H1 (cell line): ENCODE measurements at regions not wholly inside any gene's neighbourhood (a gene's known extent, or its start where the extent isn't known, plus 50 kb on each side); places are given as distances from the start of the nearest gene placed in this dataset.

ENCODE experiments used
- CEBPB ChIP-seq: IDR thresholded peaks from 2 replicates; pipeline ENCODE4 v1.6.1; 2012; ENCODE audit warnings: low read depth, low read length
- CREB1 ChIP-seq: IDR thresholded peaks from 2 replicates; pipeline ENCODE4 v1.6.1; 2012; ENCODE audit warnings: inconsistent platforms
- GABPA ChIP-seq: IDR thresholded peaks from 2 replicates; pipeline ENCODE4 v1.6.1; 2011; ENCODE audit warnings: mild to moderate bottlenecking, low read length, moderate library complexity, borderline replicate concordance; ENCODE audit not compliant: insufficient read depth
- JUN ChIP-seq: IDR thresholded peaks from 2 replicates; pipeline ENCODE4 v1.6.1; 2011; ENCODE audit warnings: low read depth, mild to moderate bottlenecking, improper control_type of control experiment, low read length
- MAFK ChIP-seq: IDR thresholded peaks from 2 replicates; pipeline ENCODE4 v1.6.1; 2012; ENCODE audit warnings: low read depth, mild to moderate bottlenecking, improper control_type of control experiment, low read length
- NRF1 ChIP-seq: IDR thresholded peaks from 2 replicates; pipeline ENCODE4 v1.6.1; 2011; ENCODE audit warnings: mild to moderate bottlenecking, low read depth, low read length, improper control_type of control experiment
- POLR2A ChIP-seq, 2 experiments: IDR thresholded peaks; 1 replicate in 1 of 2; 2 replicates in 1 of 2; pipeline ENCODE4 v1.6.1; 2011; ENCODE audit warnings: low read depth in 2 of 2, low read length in 2 of 2, mild to moderate bottlenecking in 2 of 2; ENCODE audit errors: control extremely low read depth in 1 of 2
- POLR2AphosphoS5 ChIP-seq: IDR thresholded peaks from 2 replicates; pipeline ENCODE4 v1.6.1; 2011; ENCODE audit warnings: low read depth, low read length
- SRF ChIP-seq: IDR thresholded peaks from 2 replicates; pipeline ENCODE4 v1.6.1; 2011; ENCODE audit warnings: mild to moderate bottlenecking, low read depth, low read length, moderate library complexity
- TCF12 ChIP-seq: IDR thresholded peaks from 2 replicates; pipeline ENCODE4 v1.6.1; 2011; ENCODE audit warnings: low read depth, mild to moderate bottlenecking, low read length
- YY1 ChIP-seq: IDR thresholded peaks from 2 replicates; pipeline ENCODE4 v1.6.1; 2011; ENCODE audit warnings: low read depth, mild to moderate bottlenecking, low read length
- TF ChIP-seq, protein P1 (sequence below), 3 experiments: IDR thresholded peaks; 1 replicate in 2 of 3; 2 replicates in 1 of 3; pipeline versions ENCODE4 v1.5.1 to v1.6.1; 2011; ENCODE audit warnings: low read length in 3 of 3, mild to moderate bottlenecking in 3 of 3, inconsistent platforms in 2 of 3, low read depth in 1 of 3, moderate library complexity in 1 of 3; ENCODE audit not compliant: insufficient read depth in 1 of 3; ENCODE audit errors: control extremely low read depth in 1 of 3
- TF ChIP-seq, protein P2 (sequence below): IDR thresholded peaks from 2 replicates; pipeline ENCODE4 v1.6.1; 2011; ENCODE audit warnings: low read length, improper control_type of control experiment

DNA sequence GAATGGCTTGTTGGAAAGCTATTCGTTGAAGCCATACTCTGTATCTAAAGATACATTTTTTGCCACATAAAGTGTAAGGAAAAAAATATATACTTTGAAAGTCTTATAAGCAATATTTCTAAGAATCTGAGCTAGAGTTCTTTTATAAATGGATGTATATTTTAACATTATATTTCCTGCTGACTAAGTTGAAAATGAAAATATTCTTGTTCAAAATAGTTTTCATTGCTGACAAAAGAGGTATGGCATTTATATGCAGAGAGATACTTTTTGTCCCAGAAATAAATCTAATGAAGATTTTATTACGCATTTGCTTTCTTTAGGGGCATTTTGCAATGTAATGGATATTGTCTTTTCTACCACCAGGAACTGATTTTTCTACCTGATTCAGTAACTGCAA is 834.9 kb downstream of the LRFN5 start:
- TF ChIP-seq, protein P1, sequence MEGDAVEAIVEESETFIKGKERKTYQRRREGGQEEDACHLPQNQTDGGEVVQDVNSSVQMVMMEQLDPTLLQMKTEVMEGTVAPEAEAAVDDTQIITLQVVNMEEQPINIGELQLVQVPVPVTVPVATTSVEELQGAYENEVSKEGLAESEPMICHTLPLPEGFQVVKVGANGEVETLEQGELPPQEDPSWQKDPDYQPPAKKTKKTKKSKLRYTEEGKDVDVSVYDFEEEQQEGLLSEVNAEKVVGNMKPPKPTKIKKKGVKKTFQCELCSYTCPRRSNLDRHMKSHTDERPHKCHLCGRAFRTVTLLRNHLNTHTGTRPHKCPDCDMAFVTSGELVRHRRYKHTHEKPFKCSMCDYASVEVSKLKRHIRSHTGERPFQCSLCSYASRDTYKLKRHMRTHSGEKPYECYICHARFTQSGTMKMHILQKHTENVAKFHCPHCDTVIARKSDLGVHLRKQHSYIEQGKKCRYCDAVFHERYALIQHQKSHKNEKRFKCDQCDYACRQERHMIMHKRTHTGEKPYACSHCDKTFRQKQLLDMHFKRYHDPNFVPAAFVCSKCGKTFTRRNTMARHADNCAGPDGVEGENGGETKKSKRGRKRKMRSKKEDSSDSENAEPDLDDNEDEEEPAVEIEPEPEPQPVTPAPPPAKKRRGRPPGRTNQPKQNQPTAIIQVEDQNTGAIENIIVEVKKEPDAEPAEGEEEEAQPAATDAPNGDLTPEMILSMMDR (IDR thresholded peaks at IDR 0.05; ENCODE audit: control extremely low read depth in 1 of 3, insufficient read depth in 1 of 3, low read depth in 1 of 3, low read length in 3 of 3): no peak
- no peak for TF ChIP-seq NRF1
- TF ChIP-seq CREB1: no peak
- TF ChIP-seq TCF12: no peak
- no peak for TF ChIP-seq YY1
- no peak for TF ChIP-seq SRF
- TF ChIP-seq POLR2AphosphoS5: no peak
- TF ChIP-seq MAFK: no peak
- TF ChIP-seq, protein P2, sequence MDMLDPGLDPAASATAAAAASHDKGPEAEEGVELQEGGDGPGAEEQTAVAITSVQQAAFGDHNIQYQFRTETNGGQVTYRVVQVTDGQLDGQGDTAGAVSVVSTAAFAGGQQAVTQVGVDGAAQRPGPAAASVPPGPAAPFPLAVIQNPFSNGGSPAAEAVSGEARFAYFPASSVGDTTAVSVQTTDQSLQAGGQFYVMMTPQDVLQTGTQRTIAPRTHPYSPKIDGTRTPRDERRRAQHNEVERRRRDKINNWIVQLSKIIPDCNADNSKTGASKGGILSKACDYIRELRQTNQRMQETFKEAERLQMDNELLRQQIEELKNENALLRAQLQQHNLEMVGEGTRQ: no peak
- TF ChIP-seq JUN: no peak
- TF ChIP-seq POLR2A (IDR thresholded peaks at IDR 0.05; ENCODE audit: control extremely low read depth in 1 of 2, low read depth in 2 of 2, low read length in 2 of 2): no peak
- TF ChIP-seq GABPA: no peak
- TF ChIP-seq CEBPB: no peak
